Activated T-cell treated with anti-CD3 and anti-CD28 coated beads for 4 hours (primary cell): ENCODE measurements at regions not wholly inside any gene's neighbourhood (a gene's known extent, or its start where the extent isn't known, plus 50 kb on each side); places are given as distances from the start of the nearest gene placed in this dataset.
"Not testable (repeated sequence)": the region's sequence is repeated elsewhere in the genome, so short reads cannot be mapped to it uniquely, and the experiment has no call there.

Experiments
- DNase-seq: peaks from one replicate; pipeline ENCODE4 v3.0.0-alpha.2; 2020

- no peak for DNase-seq
These were observed 68.8 kb upstream of the DLG1 start for GRCh38 chr3:197367081-197367780.

GRCh38 chr3:197366301-197367044, 68.1 kb upstream of the DLG1 start:
- DNase-seq = no peak

GRCh38 chr3:197365586-197365985, 67.2 kb upstream of the DLG1 start:
- no peak for DNase-seq

GRCh38 chr3:197364410-197365071, 66.1 kb upstream of the DLG1 start:
- no peak for DNase-seq

- DNase-seq = no peak
These were observed 65.4 kb upstream of the DLG1 start for GRCh38 chr3:197363553-197364409.

- no peak for DNase-seq
These were observed 63.7 kb upstream of the DLG1 start for GRCh38 chr3:197362081-197362480.

GRCh38 chr3:197360095-197360494, 61.7 kb upstream of the DLG1 start:
- DNase-seq = not testable (repeated sequence)

- not testable (repeated sequence) for DNase-seq
These were observed 61.1 kb upstream of the DLG1 start for GRCh38 chr3:197359476-197359875.

GRCh38 chr3:197356741-197357140, 58.3 kb upstream of the DLG1 start:
- DNase-seq = no peak

- DNase-seq = no peak
These were observed 57.9 kb upstream of the DLG1 start for GRCh38 chr3:197356275-197356674.

- no peak for DNase-seq
These were observed 57.3 kb upstream of the DLG1 start for GRCh38 chr3:197355713-197356112.

GRCh38 chr3:197354568-197355001, 56.2 kb upstream of the DLG1 start:
- no peak for DNase-seq

GRCh38 chr3:197353867-197354567, 55.6 kb upstream of the DLG1 start:
- DNase-seq = no peak

GRCh38 chr3:197353001-197353866, 54.8 kb upstream of the DLG1 start:
- DNase-seq = no peak

GRCh38 chr3:197352382-197352781, 54.0 kb upstream of the DLG1 start:
- DNase-seq = no peak

GRCh38 chr3:197350446-197350845, 52.0 kb upstream of the DLG1 start:
- no peak for DNase-seq

GRCh38 chr3:197349368-197349767, 51.0 kb upstream of the DLG1 start:
- no peak for DNase-seq
